HAP-1 (cell line): ENCODE measurements at regions not wholly inside any gene's neighbourhood (a gene's known extent, or its start where the extent isn't known, plus 50 kb on each side); places are given as distances from the start of the nearest gene placed in this dataset.
"Not testable (repeated sequence)": the region's sequence is repeated elsewhere in the genome, so short reads cannot be mapped to it uniquely, and the experiment has no call there.

Source experiments
- DNase-seq, 2 experiments: peaks; one replicate each; pipeline ENCODE4 v3.0.0-alpha.2; 2016 to 2020; ENCODE audit warnings: low spot score in 2 of 2
- H3K27me3 ChIP-seq: fragments of 250-450 bp; sonication (Bioruptor Pico); 2 replicates; pipeline ENCODE4 v1.5.1; 2020; ENCODE audit warnings: low read depth, mild to moderate bottlenecking, moderate library complexity
- H3K36me3 ChIP-seq: fragments of 250-450 bp; sonication (Bioruptor Pico); replicated peaks from 2 replicates; pipeline ENCODE4 v1.5.1; 2020; ENCODE audit warnings: mild to moderate bottlenecking
- H3K4me1 ChIP-seq: fragments of 250-450 bp; sonication (Bioruptor Pico); 2 replicates; pipeline ENCODE4 v1.5.1; 2020; ENCODE audit warnings: mild to moderate bottlenecking
- H3K4me3 ChIP-seq: fragments of 250-450 bp; sonication (Bioruptor Pico); 2 replicates; pipeline ENCODE4 v1.5.1; 2020; ENCODE audit warnings: mild to moderate bottlenecking, moderate library complexity
- H3K9me3 ChIP-seq: fragments of 250-450 bp; sonication (Bioruptor Pico); 2 replicates; pipeline ENCODE4 v1.5.1; 2020; ENCODE audit warnings: mild to moderate bottlenecking, moderate library complexity
- in situ Hi-C: fragments of 300-500 bp; cut with MboI; formaldehyde crosslinking; loops from 3 replicates; pipeline ENCODE4 v1.14.3; 2020; ENCODE audit warnings: low sequenced_read_pairs, inconsistent platforms, mixed read lengths

GRCh38 chr6:103801901-103802479, 1057.7 kb downstream of the HACE1 start:
- in situ Hi-C loops, H3K4me3 ChIP-seq, H3K36me3 ChIP-seq, H3K4me1 ChIP-seq, H3K9me3 ChIP-seq, H3K27me3 ChIP-seq: not testable (repeated sequence)
- DNase-seq = peak in 1 of 2 experiments; percentile 28

- no peaks in the 10 kb centered on the region for H3K4me1 ChIP-seq
- no peaks in the 10 kb centered on the region for H3K27me3 ChIP-seq
- H3K4me3 ChIP-seq = no peak overlapping the region
- in situ Hi-C loops = no loop called here
- DNase-seq = no peak
- H3K36me3 ChIP-seq = no peaks in the 10 kb centered on the region
- no peaks in the 10 kb centered on the region for H3K9me3 ChIP-seq
These were observed 1059.6 kb downstream of the HACE1 start for GRCh38 chr6:103799971-103800670.

- H3K9me3 ChIP-seq = no peaks in the 10 kb centered on the region
- in situ Hi-C loops = no loop called here
- DNase-seq = no peak
- no peaks in the 10 kb centered on the region for H3K27me3 ChIP-seq
- no peaks in the 10 kb centered on the region for H3K36me3 ChIP-seq
- no peaks in the 10 kb centered on the region for H3K4me1 ChIP-seq
- H3K4me3 ChIP-seq = no peak overlapping the region
These were observed 1061.6 kb downstream of the HACE1 start for GRCh38 chr6:103798166-103798565.

GRCh38 chr6:103797738-103798137, 1062.0 kb downstream of the HACE1 start:
- peak in 1 of 2 experiments; percentile 48 for DNase-seq
- in situ Hi-C loops = no loop called here
- Histone ChIP-seq H3K4me3 (no peak overlapping the region), H3K36me3 (no peaks in the 10 kb centered on the region), H3K27me3 (no peaks in the 10 kb centered on the region), H3K9me3 (no peaks in the 10 kb centered on the region), H3K4me1 (no peaks in the 10 kb centered on the region)

- DNase-seq = no peak
- Histone ChIP-seq H3K27me3 (no peaks in the 10 kb centered on the region), H3K36me3 (no peaks in the 10 kb centered on the region), H3K9me3 (no peaks in the 10 kb centered on the region), H3K4me1 (no peaks in the 10 kb centered on the region), H3K4me3 (no peak overlapping the region)
- in situ Hi-C loops = no loop called here
These were observed 1068.3 kb downstream of the HACE1 start for GRCh38 chr6:103791458-103791857.

GRCh38 chr6:103784117-103784516, 1075.6 kb downstream of the HACE1 start:
- Histone ChIP-seq H3K27me3 (no peaks in the 10 kb centered on the region; the same call in 1 of the 2 replicates), H3K9me3 (no peaks in the 10 kb centered on the region), H3K36me3 (no peaks in the 10 kb centered on the region), H3K4me3 (no peak overlapping the region), H3K4me1 (no peaks in the 10 kb centered on the region)
- in situ Hi-C loops = no loop called here
- DNase-seq = no peak

GRCh38 chr6:103783329-103783728, 1076.4 kb downstream of the HACE1 start:
- Histone ChIP-seq H3K4me3 (no peak overlapping the region), H3K4me1 (no peaks in the 10 kb centered on the region), H3K9me3 (no peaks in the 10 kb centered on the region), H3K36me3 (no peaks in the 10 kb centered on the region), H3K27me3 (no peaks in the 10 kb centered on the region; the same call in 1 of the 2 replicates)
- DNase-seq = peak in 1 of 2 experiments; percentile 5
- in situ Hi-C loops = no loop called here

GRCh38 chr6:103769431-103769830, 1090.3 kb downstream of the HACE1 start:
- Histone ChIP-seq H3K9me3 (no peaks in the 10 kb centered on the region), H3K27me3 (no peaks in the 10 kb centered on the region)
- in situ Hi-C loops = no loop called here

GRCh38 chr6:103750603-103751002, 1109.1 kb downstream of the HACE1 start:
- Histone ChIP-seq H3K9me3 (no peaks in the 10 kb centered on the region), H3K4me1 (no peaks in the 10 kb centered on the region), H3K36me3 (no peaks in the 10 kb centered on the region), H3K27me3 (no peaks in the 10 kb centered on the region), H3K4me3 (no peak overlapping the region)
- DNase-seq = no peak
- in situ Hi-C loops = no loop called here

More at GRCh38 chr6:103769431-103769830, 1090.3 kb downstream of the HACE1 start:
- H3K4me1 ChIP-seq = no peaks in the 10 kb centered on the region
- H3K36me3 ChIP-seq = no peaks in the 10 kb centered on the region
- DNase-seq = no peak
- no peak overlapping the region for H3K4me3 ChIP-seq

GRCh38 chr6:103734016-103734415, 1125.7 kb downstream of the HACE1 start:
- H3K9me3 ChIP-seq = no peaks in the 10 kb centered on the region
- in situ Hi-C loops = no loop called here
- no peak overlapping the region for H3K4me3 ChIP-seq
- H3K36me3 ChIP-seq = no peaks in the 10 kb centered on the region
- H3K4me1 ChIP-seq = no peaks in the 10 kb centered on the region
- H3K27me3 ChIP-seq = no peaks in the 10 kb centered on the region
- no peak for DNase-seq

- no peaks in the 10 kb centered on the region for H3K27me3 ChIP-seq
- in situ Hi-C loops = no loop called here
- H3K4me3 ChIP-seq = no peak overlapping the region
- no peaks in the 10 kb centered on the region for H3K9me3 ChIP-seq
- DNase-seq = no peak
- no peaks in the 10 kb centered on the region for H3K36me3 ChIP-seq
- no peaks in the 10 kb centered on the region for H3K4me1 ChIP-seq
These were observed 1130.1 kb downstream of the HACE1 start for GRCh38 chr6:103729658-103730057.

GRCh38 chr6:103723438-103724322, 1136.0 kb downstream of the HACE1 start:
- H3K27me3 ChIP-seq = no peaks in the 10 kb centered on the region
- no peak overlapping the region for H3K4me3 ChIP-seq
- H3K9me3 ChIP-seq = no peaks in the 10 kb centered on the region
- in situ Hi-C loops = no loop called here
- no peak for DNase-seq
- H3K36me3 ChIP-seq = no peaks in the 10 kb centered on the region
- no peaks in the 10 kb centered on the region for H3K4me1 ChIP-seq

- H3K4me1 ChIP-seq = no peaks in the 10 kb centered on the region
- no peaks in the 10 kb centered on the region for H3K27me3 ChIP-seq
- no peak overlapping the region for H3K4me3 ChIP-seq
- H3K9me3 ChIP-seq = no peaks in the 10 kb centered on the region
- in situ Hi-C loops = no loop called here
- H3K36me3 ChIP-seq = no peaks in the 10 kb centered on the region
- no peak for DNase-seq
These were observed 1137.0 kb downstream of the HACE1 start for GRCh38 chr6:103722683-103723082.

GRCh38 chr6:103721923-103722322, 1137.8 kb downstream of the HACE1 start:
- H3K4me3 ChIP-seq = no peak overlapping the region
- no peaks in the 10 kb centered on the region for H3K9me3 ChIP-seq
- in situ Hi-C loops = no loop called here
- no peak for DNase-seq
- no peaks in the 10 kb centered on the region for H3K36me3 ChIP-seq
- no peaks in the 10 kb centered on the region for H3K27me3 ChIP-seq
- no peaks in the 10 kb centered on the region for H3K4me1 ChIP-seq
